ENCODE measurements at regions not wholly inside any gene's neighbourhood (a gene's known extent, or its start where the extent isn't known, plus 50 kb on each side); places are given as distances from the start of the nearest gene placed in this dataset.
"Not testable (repeated sequence)": the region's sequence is repeated elsewhere in the genome, so short reads cannot be mapped to it uniquely, and the experiment has no call there.

DNA sequence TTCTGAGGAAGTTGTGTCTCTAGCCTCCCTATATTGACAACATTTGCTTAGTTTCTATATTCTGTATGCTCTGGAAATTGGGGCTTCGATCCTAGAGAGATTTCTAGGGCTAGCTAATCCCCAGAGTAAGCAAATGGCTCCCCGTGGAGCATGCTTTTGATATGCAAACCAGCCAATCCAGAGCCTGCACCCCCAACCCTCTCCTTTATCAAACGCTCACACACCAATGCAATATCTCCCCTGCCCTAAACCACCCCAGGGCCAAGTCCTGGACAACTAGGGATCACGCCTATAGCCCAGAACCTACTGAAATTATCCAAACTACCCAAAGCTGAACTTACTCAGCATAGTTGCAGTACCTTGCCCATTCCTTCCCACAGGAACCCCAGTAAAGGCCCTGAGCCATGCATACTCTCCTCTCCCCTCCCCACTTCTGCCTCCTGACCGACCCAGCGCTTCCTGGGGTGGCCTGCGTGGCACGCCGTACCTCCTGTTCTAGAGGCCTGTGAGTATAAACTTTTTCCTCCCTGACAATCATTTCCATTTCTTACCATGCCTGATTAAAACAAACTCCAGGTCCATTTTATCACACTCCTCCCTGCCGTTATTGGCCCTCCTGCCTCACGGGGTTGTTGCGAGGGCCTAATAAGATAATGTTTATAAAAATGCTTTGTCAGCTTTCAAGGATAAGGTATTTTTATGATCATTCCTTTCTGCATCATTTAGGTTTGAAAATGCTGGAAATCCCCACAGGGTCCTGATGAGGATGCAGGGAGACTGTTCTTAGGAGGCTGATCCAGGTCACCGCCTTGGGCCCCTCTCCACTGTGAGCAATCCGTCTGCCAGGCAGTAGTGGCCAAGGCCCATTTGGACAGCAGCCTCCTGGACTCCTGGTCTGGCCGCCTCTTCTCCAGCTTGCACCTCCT, 102.7 kb downstream of the TENT5C start:
- Histone ChIP-seq H3K9me3 (no peaks in the 10 kb centered on the region), H3K27me3 (no peaks in the 10 kb centered on the region), H3K4me1 (peaks cover 0 to 10% of the 10 kb centered on the region in 2 donors), H3K4me3 (no peak overlapping the region), H3K36me3 (no peaks in the 10 kb centered on the region), H3K27ac (peak overlapping the region in 1 of 2 donors; percentile 32)
- no peak for DNase-seq (ENCODE audit: low spot score in 2 of 2)
- intact Hi-C loops (cut with DNase I) = loop anchor here (5.0 kb wide), 1 partner anchor 36 kb away; no protein-coding TSS in a partner anchor
- TF ChIP-seq, protein P1, sequence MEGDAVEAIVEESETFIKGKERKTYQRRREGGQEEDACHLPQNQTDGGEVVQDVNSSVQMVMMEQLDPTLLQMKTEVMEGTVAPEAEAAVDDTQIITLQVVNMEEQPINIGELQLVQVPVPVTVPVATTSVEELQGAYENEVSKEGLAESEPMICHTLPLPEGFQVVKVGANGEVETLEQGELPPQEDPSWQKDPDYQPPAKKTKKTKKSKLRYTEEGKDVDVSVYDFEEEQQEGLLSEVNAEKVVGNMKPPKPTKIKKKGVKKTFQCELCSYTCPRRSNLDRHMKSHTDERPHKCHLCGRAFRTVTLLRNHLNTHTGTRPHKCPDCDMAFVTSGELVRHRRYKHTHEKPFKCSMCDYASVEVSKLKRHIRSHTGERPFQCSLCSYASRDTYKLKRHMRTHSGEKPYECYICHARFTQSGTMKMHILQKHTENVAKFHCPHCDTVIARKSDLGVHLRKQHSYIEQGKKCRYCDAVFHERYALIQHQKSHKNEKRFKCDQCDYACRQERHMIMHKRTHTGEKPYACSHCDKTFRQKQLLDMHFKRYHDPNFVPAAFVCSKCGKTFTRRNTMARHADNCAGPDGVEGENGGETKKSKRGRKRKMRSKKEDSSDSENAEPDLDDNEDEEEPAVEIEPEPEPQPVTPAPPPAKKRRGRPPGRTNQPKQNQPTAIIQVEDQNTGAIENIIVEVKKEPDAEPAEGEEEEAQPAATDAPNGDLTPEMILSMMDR (IDR thresholded peaks at IDR 0.05) = no peak

DNA sequence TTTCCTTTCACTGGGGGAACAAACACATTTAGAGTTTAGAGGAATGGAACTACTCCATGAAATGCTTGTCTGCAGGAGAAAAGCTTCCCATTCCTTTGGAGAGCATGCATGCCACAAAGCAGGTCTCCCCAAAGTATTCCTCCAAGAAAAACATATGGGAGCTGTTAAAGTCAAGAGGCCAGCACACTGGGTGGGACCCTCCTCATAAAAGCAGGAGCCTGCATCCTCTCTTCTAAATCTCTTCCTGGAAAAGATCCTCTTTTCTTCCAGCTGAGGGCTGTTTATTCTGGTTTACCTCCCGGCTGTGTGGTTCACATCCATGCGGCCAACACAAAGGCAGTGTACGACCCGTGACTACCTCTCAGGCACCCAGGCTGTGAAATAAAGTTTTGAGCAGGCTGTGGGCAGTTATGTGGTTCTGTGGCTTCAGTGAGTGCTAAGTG, 103.4 kb downstream of the TENT5C start:
- peaks cover 0 to 10% of the 10 kb centered on the region in 2 donors for H3K4me1 ChIP-seq
- H3K9me3 ChIP-seq = no peaks in the 10 kb centered on the region
- DNase-seq (ENCODE audit: low spot score in 2 of 2) = no peak
- TF ChIP-seq, protein P1 (IDR thresholded peaks at IDR 0.05) = no peak
- no peaks in the 10 kb centered on the region for H3K36me3 ChIP-seq
- no peak overlapping the region for H3K4me3 ChIP-seq
- H3K27me3 ChIP-seq = no peaks in the 10 kb centered on the region
- intact Hi-C loops (cut with DNase I) = loop anchor here (5.0 kb wide), 1 partner anchor 37 kb away; no protein-coding TSS in a partner anchor
- peak overlapping the region; percentile 9 to 32 for H3K27ac ChIP-seq

DNA sequence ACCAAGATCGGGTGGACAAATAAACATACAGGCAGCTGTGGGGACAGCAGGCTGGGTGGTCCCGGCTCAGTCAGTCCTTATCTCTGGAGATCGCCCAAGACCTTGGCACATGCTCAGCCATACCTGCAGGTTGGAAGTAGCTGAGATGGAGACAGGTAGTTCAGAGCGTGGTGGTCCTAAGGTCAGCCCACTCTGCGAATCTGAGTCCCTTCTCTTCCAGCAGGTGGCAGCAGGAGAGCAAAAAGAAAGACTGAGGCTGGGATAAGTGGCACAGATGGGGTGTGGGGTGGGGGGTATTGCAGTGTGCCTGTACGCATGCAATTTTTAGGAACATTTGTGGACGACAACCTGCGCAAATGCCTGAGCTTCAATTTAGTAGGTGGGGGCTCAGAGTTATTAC, 104.9 kb downstream of the TENT5C start:
- H3K4me1 ChIP-seq = peaks cover 0 to 10% of the 10 kb centered on the region in 2 donors
- H3K27ac ChIP-seq = no peak overlapping the region
- no peaks in the 10 kb centered on the region for H3K9me3 ChIP-seq
- no peaks in the 10 kb centered on the region for H3K27me3 ChIP-seq
- intact Hi-C loops (cut with DNase I) = no loop called here
- H3K36me3 ChIP-seq = no peaks in the 10 kb centered on the region
- H3K4me3 ChIP-seq = no peak overlapping the region
- DNase-seq (ENCODE audit: low spot score in 2 of 2) = no peak
- TF ChIP-seq, protein P1 (IDR thresholded peaks at IDR 0.05) = no peak

DNA sequence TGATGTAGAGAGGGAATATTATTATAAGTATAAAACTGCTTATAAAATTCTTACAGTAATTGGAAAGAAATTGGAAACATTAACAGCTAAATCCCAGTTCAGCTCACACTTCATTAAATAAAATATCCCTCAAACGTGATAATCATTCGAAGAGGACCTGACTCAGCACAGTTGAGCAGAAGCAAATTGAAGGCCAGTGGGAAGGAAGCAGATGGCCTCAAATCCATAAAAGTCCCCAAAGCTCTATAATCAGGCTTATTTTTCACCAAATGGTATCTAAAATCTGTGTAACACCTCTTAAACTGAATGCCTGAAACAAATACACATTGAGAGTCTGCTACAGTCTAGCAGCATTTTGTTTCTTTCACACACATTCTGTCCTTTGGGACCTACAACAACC, 106.8 kb downstream of the TENT5C start:
- Histone ChIP-seq H3K36me3 (no peaks in the 10 kb centered on the region), H3K27me3 (no peaks in the 10 kb centered on the region), H3K4me3 (no peak overlapping the region), H3K9me3 (no peaks in the 10 kb centered on the region), H3K4me1 (peaks cover 0 to 10% of the 10 kb centered on the region in 2 donors), H3K27ac (no peak overlapping the region)
- TF ChIP-seq, protein P1 (IDR thresholded peaks at IDR 0.05) = no peak
- intact Hi-C loops (cut with DNase I) = no loop called here
- no peak for DNase-seq (ENCODE audit: low spot score in 2 of 2)

DNA sequence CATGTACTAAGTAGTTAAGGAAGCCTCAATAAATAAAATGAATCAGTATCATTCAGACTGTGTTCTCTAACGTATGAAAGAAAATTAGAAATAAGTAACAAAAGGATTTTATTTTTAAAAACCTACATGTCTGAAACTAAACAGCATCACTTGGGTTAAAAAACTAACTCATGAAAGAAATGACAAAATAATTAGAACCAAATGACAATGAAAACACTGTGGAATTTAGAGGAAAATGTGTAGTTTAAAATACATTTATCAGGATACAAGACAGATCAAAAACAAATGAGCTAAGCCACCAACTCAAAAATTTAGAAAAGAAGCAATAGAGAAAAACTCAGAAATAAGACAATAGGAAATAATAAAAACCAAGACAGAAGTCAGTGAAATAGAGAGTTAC, 108.7 kb downstream of the TENT5C start:
- TF ChIP-seq, protein P1 (IDR thresholded peaks at IDR 0.05) = no peak
- no peak for DNase-seq (ENCODE audit: low spot score in 2 of 2)
- no peaks in the 10 kb centered on the region for H3K27me3 ChIP-seq
- intact Hi-C loops (cut with DNase I) = no loop called here
- no peaks in the 10 kb centered on the region for H3K36me3 ChIP-seq
- no peaks in the 10 kb centered on the region for H3K9me3 ChIP-seq
- H3K4me1 ChIP-seq = peaks cover 0 to 5% of the 10 kb centered on the region in 2 donors
- H3K27ac ChIP-seq = no peak overlapping the region
- H3K4me3 ChIP-seq = no peak overlapping the region

DNA sequence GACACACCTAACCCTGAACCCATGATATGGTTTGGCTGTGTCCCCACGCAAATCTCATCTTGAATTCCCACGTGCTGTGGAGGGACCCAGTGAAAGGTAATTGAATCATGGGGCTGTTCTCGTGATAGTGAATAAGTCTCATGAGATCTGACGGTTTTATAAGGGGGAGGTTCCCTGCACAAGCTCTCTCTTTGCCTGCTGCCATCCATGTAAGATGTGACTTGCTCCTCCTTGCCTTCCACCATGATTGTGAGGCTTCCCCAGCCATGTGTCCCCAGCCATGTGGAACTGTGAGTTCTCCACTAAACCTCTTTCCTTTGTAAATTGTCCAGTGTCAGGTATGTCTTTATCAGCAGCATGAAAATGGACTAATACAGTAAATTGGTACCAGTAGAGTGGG, 110.2 kb downstream of the TENT5C start:
- intact Hi-C loops (cut with DNase I); DNase-seq (ENCODE audit: low spot score in 2 of 2): not testable (repeated sequence)

DNA sequence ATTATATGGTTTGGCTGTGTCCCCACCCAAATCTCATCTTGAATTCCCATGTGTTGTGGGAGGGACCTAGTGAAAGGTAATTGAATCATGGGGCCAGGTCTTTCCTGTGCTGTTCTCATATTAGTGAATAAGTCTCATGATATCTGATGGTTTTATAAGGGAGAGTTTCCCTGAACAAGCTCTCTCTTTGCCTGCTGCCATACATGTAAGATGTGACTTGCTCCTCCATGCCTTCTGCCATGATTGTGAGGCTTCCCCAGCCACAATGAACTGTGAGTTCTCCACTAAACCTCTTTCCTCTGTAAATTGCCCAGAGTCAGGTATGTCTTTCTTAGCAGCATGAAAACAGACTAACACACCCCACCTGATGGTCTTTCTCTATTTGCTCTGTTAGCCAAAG, 112.1 kb downstream of the TENT5C start:
- H3K4me3 ChIP-seq; H3K4me1 ChIP-seq; DNase-seq (ENCODE audit: low spot score in 2 of 2); H3K27ac ChIP-seq; H3K36me3 ChIP-seq; H3K9me3 ChIP-seq; H3K27me3 ChIP-seq; intact Hi-C loops (cut with DNase I): not testable (repeated sequence)

More for the DNA sequence above, 110.2 kb downstream of the TENT5C start:
- not testable (repeated sequence) for H3K27ac ChIP-seq, H3K36me3 ChIP-seq, H3K27me3 ChIP-seq, H3K9me3 ChIP-seq, H3K4me3 ChIP-seq, H3K4me1 ChIP-seq

DNA sequence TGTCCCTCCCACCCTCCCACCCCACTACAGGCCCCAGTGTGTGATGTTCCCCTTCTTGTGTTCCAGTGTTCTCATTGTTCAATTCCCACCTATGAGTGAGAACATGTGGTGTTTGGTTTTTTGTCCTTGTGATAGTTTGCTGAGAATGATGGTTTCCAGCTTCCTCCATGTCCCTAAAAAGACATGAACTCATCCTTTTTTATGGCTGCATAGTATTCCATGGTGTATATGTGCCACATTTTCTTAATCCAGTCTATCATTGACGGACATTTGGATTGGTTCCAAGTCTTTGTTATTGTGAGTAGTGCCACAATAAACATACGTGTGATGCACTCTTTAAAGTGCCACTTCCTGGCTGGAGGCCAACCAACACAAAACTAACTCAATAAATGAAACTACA, 112.7 kb downstream of the TENT5C start:
- H3K4me1 ChIP-seq; H3K4me3 ChIP-seq; intact Hi-C loops (cut with DNase I); H3K27ac ChIP-seq; H3K9me3 ChIP-seq; DNase-seq (ENCODE audit: low spot score in 2 of 2); H3K27me3 ChIP-seq; H3K36me3 ChIP-seq: not testable (repeated sequence)
